Endodermal cell (in vitro differentiated cells): ENCODE measurements at regions not wholly inside any gene's neighbourhood (a gene's known extent, or its start where the extent isn't known, plus 50 kb on each side); places are given as distances from the start of the nearest gene placed in this dataset.

Experiments used
- DNase-seq: peaks from one replicate; pipeline ENCODE4 v3.0.0-alpha.2; 2017
- H3K27ac ChIP-seq: 2 replicates; pipeline ENCODE4 v1.5.1; 2013; ENCODE audit warnings: mild to moderate bottlenecking, low read depth, low read length, moderate library complexity
- H3K27me3 ChIP-seq: 2 replicates; pipeline ENCODE4 v1.6.1; 2013; ENCODE audit warnings: mild to moderate bottlenecking, low read length, moderate library complexity; ENCODE audit not compliant: insufficient read depth, control insufficient read depth, poor library complexity, severe bottlenecking
- H3K36me3 ChIP-seq: 2 replicates; pipeline ENCODE4 v1.7.0; 2013; ENCODE audit warnings: mild to moderate bottlenecking, low read length, moderate library complexity; ENCODE audit not compliant: control insufficient read depth, insufficient read depth
- H3K4me1 ChIP-seq: one replicate; pipeline ENCODE4 v1.7.0; 2013; ENCODE audit warnings: low read length; ENCODE audit not compliant: control insufficient read depth, insufficient read depth
- H3K4me3 ChIP-seq: 2 replicates; pipeline ENCODE4 v1.5.1; 2013; ENCODE audit warnings: mild to moderate bottlenecking, low read length, moderate library complexity
- H3K9ac ChIP-seq: 2 replicates; pipeline ENCODE4 v1.6.1; 2013; ENCODE audit warnings: mild to moderate bottlenecking, low read length, moderate library complexity; ENCODE audit not compliant: poor library complexity, severe bottlenecking; ENCODE audit errors: extremely low read depth
- H3K9me3 ChIP-seq: 2 replicates; pipeline ENCODE4 v1.6.1; 2013; ENCODE audit warnings: mild to moderate bottlenecking, low read length, moderate library complexity; ENCODE audit not compliant: control insufficient read depth
- H3K27ac Mint-ChIP-seq: 2 replicates; pipeline ENCODE4 v1.8.0; 2020; ENCODE audit warnings: mixed read lengths
- H3K27me3 Mint-ChIP-seq: 2 replicates; pipeline ENCODE4 v1.8.0; 2021; ENCODE audit warnings: mild to moderate bottlenecking, mixed read lengths; ENCODE audit not compliant: insufficient read depth
- H3K36me3 Mint-ChIP-seq: 2 replicates; pipeline ENCODE4 v1.8.0; 2020; ENCODE audit warnings: low read depth, mixed read lengths
- H3K4me1 Mint-ChIP-seq: 2 replicates; pipeline ENCODE4 v1.8.0; 2020; ENCODE audit warnings: mixed read lengths
- H3K4me3 Mint-ChIP-seq: 2 replicates; pipeline ENCODE4 v1.8.0; 2020; ENCODE audit warnings: mild to moderate bottlenecking, moderate library complexity, mixed read lengths
- H3K9me3 Mint-ChIP-seq: 2 replicates; pipeline ENCODE4 v1.8.0; 2020; ENCODE audit warnings: mild to moderate bottlenecking, mixed read lengths
- CTCF ChIP-seq: fragments of 200-600 bp; sonication (generic); conservative IDR thresholded peaks from 2 replicates; pipeline ENCODE4 v1.5.0; 2021; ENCODE audit warnings: antibody characterized with exemption, mild to moderate bottlenecking
- WGBS, 2 experiments: methylation state at CpG; one replicate each; pipeline versions ENCODE4 v1.1.5 to v1.1.7; 2013; ENCODE audit warnings: missing lambda C conversion rate in 2 of 2, mixed read lengths in 1 of 2; ENCODE audit not compliant: insufficient coverage in 1 of 2, insufficient read length in 1 of 2; 5-methylcytosine and 5-hydroxymethylcytosine counted together

DNA sequence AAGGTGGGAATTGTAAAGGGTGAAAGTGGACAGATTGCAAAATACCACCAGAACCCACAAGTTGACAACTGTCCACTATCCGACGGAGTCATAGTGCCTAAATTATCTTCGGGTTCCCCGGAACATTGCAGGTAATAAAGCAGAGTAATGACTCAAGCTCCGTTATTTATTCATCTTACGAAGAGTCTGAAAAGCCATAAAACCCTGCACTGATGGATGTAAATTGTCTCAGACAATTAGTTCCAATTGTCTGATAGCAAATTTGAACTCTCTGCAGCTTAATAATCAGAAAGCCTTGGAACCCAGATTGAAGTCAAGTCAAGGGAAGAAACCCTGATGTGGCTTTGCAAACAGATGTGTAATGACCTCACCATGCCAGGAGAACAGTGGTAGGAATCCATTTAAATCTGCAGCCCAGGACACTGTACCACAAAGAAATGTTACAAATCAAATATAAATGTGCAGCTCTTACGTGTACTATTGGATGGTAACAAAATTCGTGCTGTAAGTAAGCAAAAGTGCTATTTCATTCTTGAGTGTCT, 437.3 kb upstream of the SOX11 start:
- H3K4me1 ChIP-seq: no peaks in the 10 kb centered on the region
- no peaks in the 10 kb centered on the region for H3K27me3 ChIP-seq
- H3K27ac ChIP-seq: no peak overlapping the region
- Mint-ChIP-seq H3K4me1 (peaks cover 8% of the 10 kb centered on the region), H3K36me3 (no peaks in the 10 kb centered on the region), H3K4me3 (no peak overlapping the region), H3K27ac (no peak overlapping the region), H3K9me3 (peaks cover 27% of the 10 kb centered on the region), H3K27me3 (no peaks in the 10 kb centered on the region)
- DNase-seq: no peak
- H3K9me3 ChIP-seq: peaks cover 16% of the 10 kb centered on the region
- TF ChIP-seq CTCF: no peak
- no peaks in the 10 kb centered on the region for H3K36me3 ChIP-seq
- no peak overlapping the region for H3K9ac ChIP-seq
- WGBS, 2 experiments: 82% methylated on average over 8 of the region's 8 CpGs
- H3K4me3 ChIP-seq: no peak overlapping the region

GRCh38 chr2:5263291-5263690, 428.9 kb upstream of the SOX11 start:
- no peak for DNase-seq
- 89 to 100% methylated on average over 1 of the region's 1 CpG for WGBS, 2 experiments
- H3K4me1 ChIP-seq: no peaks in the 10 kb centered on the region
- no peak overlapping the region for H3K9ac ChIP-seq
- no peak overlapping the region for H3K4me3 ChIP-seq
- Mint-ChIP-seq H3K9me3 (peaks cover 29% of the 10 kb centered on the region), H3K36me3 (peaks cover 2% of the 10 kb centered on the region), H3K4me3 (no peak overlapping the region), H3K4me1 (no peaks in the 10 kb centered on the region), H3K27ac (no peak overlapping the region), H3K27me3 (no peaks in the 10 kb centered on the region)
- no peaks in the 10 kb centered on the region for H3K36me3 ChIP-seq
- peaks cover 9% of the 10 kb centered on the region for H3K9me3 ChIP-seq
- H3K27ac ChIP-seq: no peak overlapping the region
- no peak for TF ChIP-seq CTCF
- H3K27me3 ChIP-seq: no peaks in the 10 kb centered on the region

DNA sequence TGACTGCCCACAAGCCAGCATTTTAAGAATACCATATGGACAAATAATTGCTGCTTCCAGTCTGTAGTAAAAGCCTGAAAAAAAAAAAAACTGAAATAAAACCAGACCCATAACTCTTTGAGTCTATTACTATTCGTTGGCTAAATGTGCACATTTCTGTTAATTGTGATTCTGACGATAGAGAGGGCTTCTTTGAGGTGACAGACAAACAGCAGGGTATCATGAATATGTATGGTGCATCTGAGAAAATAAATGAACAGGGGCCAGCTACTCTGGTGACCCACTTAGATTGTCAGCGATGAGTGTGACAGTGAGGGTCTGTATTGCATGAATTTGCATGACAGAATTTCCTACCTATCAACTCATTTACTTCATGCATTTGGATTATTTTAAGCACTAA, 427.8 kb upstream of the SOX11 start:
- Histone ChIP-seq H3K4me1 (no peaks in the 10 kb centered on the region), H3K27me3 (no peaks in the 10 kb centered on the region), H3K9ac (no peak overlapping the region), H3K36me3 (no peaks in the 10 kb centered on the region), H3K9me3 (peaks cover 2% of the 10 kb centered on the region), H3K27ac (no peak overlapping the region), H3K4me3 (no peak overlapping the region)
- peaks cover 2% of the 10 kb centered on the region for H3K36me3 Mint-ChIP-seq
- H3K4me3 Mint-ChIP-seq: no peak overlapping the region
- H3K27me3 Mint-ChIP-seq: no peaks in the 10 kb centered on the region
- no peak for TF ChIP-seq CTCF
- H3K27ac Mint-ChIP-seq: no peak overlapping the region
- WGBS, 2 experiments: 50 to 71% methylated on average over 1 to 3 of the region's 3 CpGs
- H3K9me3 Mint-ChIP-seq: peaks cover 18% of the 10 kb centered on the region
- no peak for DNase-seq
- H3K4me1 Mint-ChIP-seq: no peaks in the 10 kb centered on the region
